Liver (tissue), 8 donors: ENCODE measurements at regions not wholly inside any gene's neighbourhood (a gene's known extent, or its start where the extent isn't known, plus 50 kb on each side); places are given as distances from the start of the nearest gene placed in this dataset.

Source experiments
- DNase-seq: peaks from one replicate; pipeline ENCODE4 v3.0.0-alpha.2; 2017; ENCODE audit warnings: low spot score
- H3K27ac ChIP-seq, 2 donors: one replicate each; pipeline ENCODE4 v1.7.0; 2013; ENCODE audit warnings: inconsistent platforms in 2 of 2, low read length in 2 of 2, control low read depth in 1 of 2, low read depth in 1 of 2, mild to moderate bottlenecking in 1 of 2
- H3K27me3 ChIP-seq, 4 donors: one replicate each; pipeline versions ENCODE4 v1.6.1 to v1.7.0; 2013; ENCODE audit warnings: low read length in 3 of 4, inconsistent platforms in 1 of 4, mild to moderate bottlenecking in 1 of 4, moderate library complexity in 1 of 4; ENCODE audit not compliant: control insufficient read depth in 4 of 4, insufficient read depth in 4 of 4
- H3K36me3 ChIP-seq, 4 donors: one replicate each; pipeline versions ENCODE4 v1.6.1 to v1.7.0; 2013; ENCODE audit warnings: low read length in 3 of 4, mild to moderate bottlenecking in 3 of 4, low read depth in 1 of 4, moderate library complexity in 1 of 4; ENCODE audit not compliant: control insufficient read depth in 4 of 4, insufficient read depth in 3 of 4
- H3K4me1 ChIP-seq, 4 donors: one replicate each; pipeline versions ENCODE4 v1.6.1 to v1.7.0; 2013; ENCODE audit warnings: low read length in 3 of 4, mild to moderate bottlenecking in 3 of 4, moderate library complexity in 1 of 4; ENCODE audit not compliant: control insufficient read depth in 4 of 4, insufficient read depth in 4 of 4
- H3K4me3 ChIP-seq, 3 donors: one replicate each; pipeline versions ENCODE4 v1.6.1 to v1.7.0; 2013; ENCODE audit warnings: low read length in 3 of 3, control low read depth in 1 of 3, low read depth in 1 of 3, mild to moderate bottlenecking in 1 of 3
- H3K9ac ChIP-seq, 2 donors: one replicate each; pipeline ENCODE4 v1.7.0; 2013; ENCODE audit warnings: low read length in 2 of 2, mild to moderate bottlenecking in 2 of 2, moderate library complexity in 2 of 2, control low read depth in 1 of 2, low read depth in 1 of 2
- H3K9me3 ChIP-seq, 4 donors: one replicate each; pipeline versions ENCODE4 v1.6.1 to v1.7.0; 2013; ENCODE audit warnings: low read length in 3 of 4; ENCODE audit not compliant: control insufficient read depth in 4 of 4
- FOXA2 ChIP-seq: IDR thresholded peaks from 2 replicates; pipeline ENCODE4 v1.6.1; 2016; ENCODE audit warnings: antibody characterized with exemption
- GABPA ChIP-seq, 2 donors: IDR thresholded peaks in 1 of 2; conservative IDR thresholded peaks in 1 of 2; 2 replicates each; pipeline ENCODE4 v1.6.1; 2016; ENCODE audit warnings: antibody characterized with exemption in 2 of 2, mild to moderate bottlenecking in 1 of 2, moderate library complexity in 1 of 2
- HNF4A ChIP-seq, 2 donors: conservative IDR thresholded peaks; 2 replicates each; pipeline ENCODE4 v1.6.1; 2016; ENCODE audit warnings: antibody characterized with exemption in 2 of 2, mild to moderate bottlenecking in 2 of 2
- HNF4G ChIP-seq: IDR thresholded peaks from 2 replicates; pipeline ENCODE4 v1.6.1; 2016; ENCODE audit warnings: antibody characterized with exemption
- NR2F2 ChIP-seq: IDR thresholded peaks from 2 replicates; pipeline ENCODE4 v1.6.1; 2016; ENCODE audit warnings: antibody characterized with exemption
- SP1 ChIP-seq: IDR thresholded peaks from 2 replicates; pipeline ENCODE4 v1.6.1; 2018; ENCODE audit warnings: antibody characterized with exemption, mild to moderate bottlenecking
- TAF1 ChIP-seq: conservative IDR thresholded peaks from 2 replicates; pipeline ENCODE4 v1.6.1; 2016; ENCODE audit warnings: antibody characterized with exemption, mild to moderate bottlenecking
- WGBS: extraction: QIAGEN DNeasy Blood & Tissue Kit; methylation state at CpG from one replicate; pipeline ENCODE4 v1.1.7; 2013; 5-methylcytosine and 5-hydroxymethylcytosine counted together
- TF ChIP-seq, protein P1 (sequence below): IDR thresholded peaks from 2 replicates; pipeline ENCODE4 v1.6.1; 2016; ENCODE audit warnings: antibody characterized with exemption, mild to moderate bottlenecking
- TF ChIP-seq, protein P2 (sequence below): IDR thresholded peaks from 2 replicates; pipeline ENCODE4 v1.6.1; 2016; ENCODE audit warnings: antibody characterized with exemption
- TF ChIP-seq, protein P3 (sequence below): fragments of 150-350 bp; IDR thresholded peaks from 2 replicates; pipeline ENCODE4 v1.5.1; 2017; ENCODE audit warnings: improper control_type of control experiment, low read depth, low read length; ENCODE audit not compliant: missing input control
- TF ChIP-seq, protein P4 (sequence below): IDR thresholded peaks from 2 replicates; pipeline ENCODE4 v1.6.1; 2016; ENCODE audit warnings: antibody characterized with exemption
- donor health status: healthy.
- donor health status: healthy.
- donor health status: healthy.
- donor health status: healthy.
- donor health status: healthy.

- WGBS = 95% methylated on average over 2 of the region's 2 CpGs
- no peak overlapping the region for H3K4me3 ChIP-seq
- no peak overlapping the region for H3K27ac ChIP-seq
- no peaks in the 10 kb centered on the region for H3K4me1 ChIP-seq
- no peaks in the 10 kb centered on the region for H3K27me3 ChIP-seq
- H3K9me3 ChIP-seq = no peaks in the 10 kb centered on the region
- DNase-seq = no peak
- H3K36me3 ChIP-seq = no peaks in the 10 kb centered on the region
- no peak for TF ChIP-seq FOXA2
- TF ChIP-seq, protein P1, sequence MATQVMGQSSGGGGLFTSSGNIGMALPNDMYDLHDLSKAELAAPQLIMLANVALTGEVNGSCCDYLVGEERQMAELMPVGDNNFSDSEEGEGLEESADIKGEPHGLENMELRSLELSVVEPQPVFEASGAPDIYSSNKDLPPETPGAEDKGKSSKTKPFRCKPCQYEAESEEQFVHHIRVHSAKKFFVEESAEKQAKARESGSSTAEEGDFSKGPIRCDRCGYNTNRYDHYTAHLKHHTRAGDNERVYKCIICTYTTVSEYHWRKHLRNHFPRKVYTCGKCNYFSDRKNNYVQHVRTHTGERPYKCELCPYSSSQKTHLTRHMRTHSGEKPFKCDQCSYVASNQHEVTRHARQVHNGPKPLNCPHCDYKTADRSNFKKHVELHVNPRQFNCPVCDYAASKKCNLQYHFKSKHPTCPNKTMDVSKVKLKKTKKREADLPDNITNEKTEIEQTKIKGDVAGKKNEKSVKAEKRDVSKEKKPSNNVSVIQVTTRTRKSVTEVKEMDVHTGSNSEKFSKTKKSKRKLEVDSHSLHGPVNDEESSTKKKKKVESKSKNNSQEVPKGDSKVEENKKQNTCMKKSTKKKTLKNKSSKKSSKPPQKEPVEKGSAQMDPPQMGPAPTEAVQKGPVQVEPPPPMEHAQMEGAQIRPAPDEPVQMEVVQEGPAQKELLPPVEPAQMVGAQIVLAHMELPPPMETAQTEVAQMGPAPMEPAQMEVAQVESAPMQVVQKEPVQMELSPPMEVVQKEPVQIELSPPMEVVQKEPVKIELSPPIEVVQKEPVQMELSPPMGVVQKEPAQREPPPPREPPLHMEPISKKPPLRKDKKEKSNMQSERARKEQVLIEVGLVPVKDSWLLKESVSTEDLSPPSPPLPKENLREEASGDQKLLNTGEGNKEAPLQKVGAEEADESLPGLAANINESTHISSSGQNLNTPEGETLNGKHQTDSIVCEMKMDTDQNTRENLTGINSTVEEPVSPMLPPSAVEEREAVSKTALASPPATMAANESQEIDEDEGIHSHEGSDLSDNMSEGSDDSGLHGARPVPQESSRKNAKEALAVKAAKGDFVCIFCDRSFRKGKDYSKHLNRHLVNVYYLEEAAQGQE = no peak
- TF ChIP-seq SP1 = no peak
- TF ChIP-seq TAF1 = no peak
- TF ChIP-seq HNF4A (conservative IDR thresholded peaks at IDR 0.05) = no peak
- TF ChIP-seq, protein P2, sequence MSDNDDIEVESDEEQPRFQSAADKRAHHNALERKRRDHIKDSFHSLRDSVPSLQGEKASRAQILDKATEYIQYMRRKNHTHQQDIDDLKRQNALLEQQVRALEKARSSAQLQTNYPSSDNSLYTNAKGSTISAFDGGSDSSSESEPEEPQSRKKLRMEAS = no peak
- no peak overlapping the region for H3K9ac ChIP-seq
Measured at GRCh38 chr3:31423482-31423881, 109.2 kb upstream of the STT3B start.

GRCh38 chr3:31425401-31425800 lies 107.3 kb upstream of the STT3B start:
- no peak overlapping the region for H3K9ac ChIP-seq
- H3K9me3 ChIP-seq = no peaks in the 10 kb centered on the region
- no peaks in the 10 kb centered on the region for H3K27me3 ChIP-seq
- H3K4me3 ChIP-seq = no peak overlapping the region
- DNase-seq = no peak
- no peak overlapping the region for H3K27ac ChIP-seq
- H3K36me3 ChIP-seq = no peaks in the 10 kb centered on the region
- TF ChIP-seq, protein P3, sequence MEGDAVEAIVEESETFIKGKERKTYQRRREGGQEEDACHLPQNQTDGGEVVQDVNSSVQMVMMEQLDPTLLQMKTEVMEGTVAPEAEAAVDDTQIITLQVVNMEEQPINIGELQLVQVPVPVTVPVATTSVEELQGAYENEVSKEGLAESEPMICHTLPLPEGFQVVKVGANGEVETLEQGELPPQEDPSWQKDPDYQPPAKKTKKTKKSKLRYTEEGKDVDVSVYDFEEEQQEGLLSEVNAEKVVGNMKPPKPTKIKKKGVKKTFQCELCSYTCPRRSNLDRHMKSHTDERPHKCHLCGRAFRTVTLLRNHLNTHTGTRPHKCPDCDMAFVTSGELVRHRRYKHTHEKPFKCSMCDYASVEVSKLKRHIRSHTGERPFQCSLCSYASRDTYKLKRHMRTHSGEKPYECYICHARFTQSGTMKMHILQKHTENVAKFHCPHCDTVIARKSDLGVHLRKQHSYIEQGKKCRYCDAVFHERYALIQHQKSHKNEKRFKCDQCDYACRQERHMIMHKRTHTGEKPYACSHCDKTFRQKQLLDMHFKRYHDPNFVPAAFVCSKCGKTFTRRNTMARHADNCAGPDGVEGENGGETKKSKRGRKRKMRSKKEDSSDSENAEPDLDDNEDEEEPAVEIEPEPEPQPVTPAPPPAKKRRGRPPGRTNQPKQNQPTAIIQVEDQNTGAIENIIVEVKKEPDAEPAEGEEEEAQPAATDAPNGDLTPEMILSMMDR = no peak
- H3K4me1 ChIP-seq = no peaks in the 10 kb centered on the region

DNA sequence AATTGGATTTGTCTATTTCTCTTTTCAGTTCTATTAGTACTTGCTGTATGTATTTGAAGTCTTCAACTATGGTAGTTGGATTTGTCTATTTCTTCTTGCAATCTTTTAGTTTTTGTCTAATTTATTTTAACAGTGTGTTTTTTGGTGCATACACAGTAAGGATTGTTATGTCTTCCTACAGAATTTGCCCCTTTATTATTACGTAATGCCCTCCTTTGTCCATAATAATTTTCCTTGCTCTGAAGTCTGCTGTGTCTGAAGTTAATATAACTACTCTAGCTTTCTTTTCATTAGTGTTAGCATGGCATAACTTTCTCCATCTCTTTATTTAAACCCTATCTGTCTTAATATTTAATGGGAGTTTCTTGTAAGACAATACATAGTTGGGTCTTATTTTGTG lies 105.1 kb upstream of the STT3B start:
- TF ChIP-seq SP1 = no peak
- no peak for TF ChIP-seq NR2F2
- TF ChIP-seq GABPA (IDR thresholded peaks at IDR 0.05 in 1 of 2, conservative IDR thresholded peaks at IDR 0.05 in 1 of 2) = no peak
- no peak for TF ChIP-seq HNF4G
- TF ChIP-seq, protein P3 = no peak
- TF ChIP-seq, protein P4, sequence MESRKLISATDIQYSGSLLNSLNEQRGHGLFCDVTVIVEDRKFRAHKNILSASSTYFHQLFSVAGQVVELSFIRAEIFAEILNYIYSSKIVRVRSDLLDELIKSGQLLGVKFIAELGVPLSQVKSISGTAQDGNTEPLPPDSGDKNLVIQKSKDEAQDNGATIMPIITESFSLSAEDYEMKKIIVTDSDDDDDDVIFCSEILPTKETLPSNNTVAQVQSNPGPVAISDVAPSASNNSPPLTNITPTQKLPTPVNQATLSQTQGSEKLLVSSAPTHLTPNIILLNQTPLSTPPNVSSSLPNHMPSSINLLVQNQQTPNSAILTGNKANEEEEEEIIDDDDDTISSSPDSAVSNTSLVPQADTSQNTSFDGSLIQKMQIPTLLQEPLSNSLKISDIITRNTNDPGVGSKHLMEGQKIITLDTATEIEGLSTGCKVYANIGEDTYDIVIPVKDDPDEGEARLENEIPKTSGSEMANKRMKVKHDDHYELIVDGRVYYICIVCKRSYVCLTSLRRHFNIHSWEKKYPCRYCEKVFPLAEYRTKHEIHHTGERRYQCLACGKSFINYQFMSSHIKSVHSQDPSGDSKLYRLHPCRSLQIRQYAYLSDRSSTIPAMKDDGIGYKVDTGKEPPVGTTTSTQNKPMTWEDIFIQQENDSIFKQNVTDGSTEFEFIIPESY = no peak
- no peak overlapping the region for H3K27ac ChIP-seq

More for the DNA sequence above, 105.1 kb upstream of the STT3B start:
- H3K4me1 ChIP-seq = no peaks in the 10 kb centered on the region
- DNase-seq = no peak
- H3K36me3 ChIP-seq = no peaks in the 10 kb centered on the region
- no peaks in the 10 kb centered on the region for H3K9me3 ChIP-seq
- no peaks in the 10 kb centered on the region for H3K27me3 ChIP-seq
- WGBS = 86% methylated on average over 1 of the region's 1 CpG
- no peak overlapping the region for H3K4me3 ChIP-seq
- no peak overlapping the region for H3K9ac ChIP-seq
